ENCODE measurements at regions not wholly inside any gene's neighbourhood (a gene's known extent, or its start where the extent isn't known, plus 50 kb on each side); places are given as distances from the start of the nearest gene placed in this dataset.

GRCh38 chr20:23234311-23235078 lies 116.1 kb upstream of the NXT1 start:
- peaks cover 19% of the 10 kb centered on the region for H3K27me3 Mint-ChIP-seq (ENCODE audit: insufficient read depth)
- DNase-seq: no peak
- no peak for TF ChIP-seq CTCF (IDR thresholded peaks at IDR 0.05)
- peaks cover 3% of the 10 kb centered on the region; the same call in 1 of the 2 replicates for H3K9me3 Mint-ChIP-seq
- H3K4me1 Mint-ChIP-seq (ENCODE audit: low read depth): peaks cover 18% of the 10 kb centered on the region
- no peak overlapping the region for H3K27ac Mint-ChIP-seq
- H3K4me3 Mint-ChIP-seq: no peak overlapping the region
- no peaks in the 10 kb centered on the region for H3K36me3 Mint-ChIP-seq (ENCODE audit: low read depth)

DNA sequence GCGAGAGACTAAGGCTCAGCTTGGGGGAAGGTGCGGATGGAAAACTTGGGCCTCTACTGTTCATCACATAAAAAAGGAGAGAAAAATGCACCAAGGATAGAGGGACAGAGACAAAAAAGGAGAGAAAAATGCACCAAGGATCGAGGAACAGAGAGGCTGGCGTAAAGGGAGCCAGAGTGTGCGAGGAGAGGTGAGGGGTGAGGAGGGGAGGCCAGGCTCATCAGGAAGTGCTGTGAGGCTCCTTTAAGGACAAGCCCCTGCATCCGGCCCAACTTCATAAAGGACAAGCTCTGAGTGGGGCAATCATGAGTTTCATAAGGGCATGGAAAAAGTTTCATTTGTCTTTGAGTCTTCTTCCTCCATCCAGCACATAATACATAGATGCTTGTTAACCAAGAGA lies 117.2 kb upstream of the NXT1 start:
- DNase-seq: no peak
- Mint-ChIP-seq H3K9me3 (peaks cover 3% of the 10 kb centered on the region; the same call in 1 of the 2 replicates), H3K27ac (no peak overlapping the region), H3K27me3 (ENCODE audit: insufficient read depth) (peaks cover 11% of the 10 kb centered on the region), H3K4me1 (ENCODE audit: low read depth) (peaks cover 26% of the 10 kb centered on the region), H3K36me3 (ENCODE audit: low read depth) (no peaks in the 10 kb centered on the region), H3K4me3 (no peak overlapping the region)
- no peak for TF ChIP-seq CTCF (IDR thresholded peaks at IDR 0.05)

DNA sequence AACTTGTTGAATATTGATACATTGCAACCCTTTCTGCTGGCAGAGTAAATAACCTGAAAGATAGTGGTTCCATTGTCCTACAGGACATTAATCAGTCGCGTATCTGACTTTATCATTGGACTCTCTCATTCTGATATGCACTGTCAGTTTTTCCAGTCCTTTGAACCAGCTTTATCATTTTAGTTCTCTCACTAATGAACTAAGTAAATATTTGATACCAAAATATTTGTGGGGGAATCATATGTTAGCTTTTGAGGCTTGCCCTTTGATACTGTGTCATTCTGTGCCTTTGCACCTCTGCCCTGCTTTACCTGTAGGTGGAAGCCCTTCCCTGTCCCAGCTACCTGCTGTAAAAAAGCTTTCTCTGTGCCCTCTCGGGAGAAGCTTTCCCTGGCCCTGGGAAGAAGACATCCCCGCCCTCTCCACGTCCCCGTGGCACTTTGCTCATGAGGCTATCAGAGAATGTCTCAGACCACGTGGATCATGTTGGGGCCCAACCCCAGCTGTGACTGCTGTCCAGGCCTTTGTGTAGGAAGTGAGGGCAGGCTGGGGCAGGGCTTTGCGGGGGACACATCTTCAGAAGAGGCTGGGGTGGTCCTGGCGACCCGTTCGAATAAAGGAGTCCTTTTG lies 117.8 kb upstream of the NXT1 start:
- DNase-seq: no peak
- peaks cover 26% of the 10 kb centered on the region for H3K4me1 Mint-ChIP-seq (ENCODE audit: low read depth)
- H3K4me3 Mint-ChIP-seq: no peak overlapping the region
- H3K9me3 Mint-ChIP-seq: peaks cover 3% of the 10 kb centered on the region; the same call in 1 of the 2 replicates
- H3K27me3 Mint-ChIP-seq (ENCODE audit: insufficient read depth): peaks cover 8% of the 10 kb centered on the region
- H3K36me3 Mint-ChIP-seq (ENCODE audit: low read depth): no peaks in the 10 kb centered on the region
- no peak overlapping the region for H3K27ac Mint-ChIP-seq
- TF ChIP-seq CTCF (IDR thresholded peaks at IDR 0.05): no peak

DNA sequence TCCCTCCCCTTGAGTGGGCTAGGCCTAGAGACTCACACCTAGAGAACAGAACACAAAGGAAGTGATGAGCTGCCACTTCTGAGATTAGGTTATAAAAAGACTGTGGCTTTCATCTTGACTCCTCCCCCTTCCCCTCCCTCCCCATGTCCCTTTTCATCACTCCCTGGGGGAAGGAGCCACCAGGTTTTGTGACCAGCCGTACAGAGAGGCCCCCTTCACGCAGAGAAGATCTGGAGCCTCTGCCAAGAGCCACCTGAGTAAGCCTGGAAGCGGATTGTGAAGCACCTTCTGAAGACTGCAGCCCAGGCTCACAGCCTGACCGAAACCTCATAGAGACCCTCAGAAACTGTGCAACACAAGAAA lies 118.4 kb upstream of the NXT1 start:
- Mint-ChIP-seq H3K27me3 (ENCODE audit: insufficient read depth) (peaks cover 5% of the 10 kb centered on the region), H3K36me3 (ENCODE audit: low read depth) (no peaks in the 10 kb centered on the region), H3K27ac (no peak overlapping the region), H3K4me1 (ENCODE audit: low read depth) (peaks cover 26% of the 10 kb centered on the region), H3K9me3 (peaks cover 3% of the 10 kb centered on the region; the same call in 1 of the 2 replicates), H3K4me3 (no peak overlapping the region)
- no peak for TF ChIP-seq CTCF (IDR thresholded peaks at IDR 0.05)
- DNase-seq: no peak

GRCh38 chr20:23231561-23232218 lies 118.9 kb upstream of the NXT1 start:
- Mint-ChIP-seq H3K9me3 (peaks cover 3% of the 10 kb centered on the region; the same call in 1 of the 2 replicates), H3K4me1 (ENCODE audit: low read depth) (peaks cover 26% of the 10 kb centered on the region), H3K4me3 (no peak overlapping the region), H3K36me3 (ENCODE audit: low read depth) (no peaks in the 10 kb centered on the region), H3K27ac (no peak overlapping the region; the same call in 1 of the 2 replicates), H3K27me3 (ENCODE audit: insufficient read depth) (peaks cover 3% of the 10 kb centered on the region; the same call in 1 of the 2 replicates)
- TF ChIP-seq CTCF (IDR thresholded peaks at IDR 0.05): no peak
- DNase-seq: peak; percentile 46
